NCI-H82 (cell line): ENCODE measurements at regions not wholly inside any gene's neighbourhood (a gene's known extent, or its start where the extent isn't known, plus 50 kb on each side); places are given as distances from the start of the nearest gene placed in this dataset.
"Not testable (repeated sequence)": the region's sequence is repeated elsewhere in the genome, so short reads cannot be mapped to it uniquely, and the experiment has no call there.

ENCODE experiments used
- DNase-seq: peaks from one replicate; lab custom pipeline; 2025; lab: John Stamatoyannopoulos, UW

DNA sequence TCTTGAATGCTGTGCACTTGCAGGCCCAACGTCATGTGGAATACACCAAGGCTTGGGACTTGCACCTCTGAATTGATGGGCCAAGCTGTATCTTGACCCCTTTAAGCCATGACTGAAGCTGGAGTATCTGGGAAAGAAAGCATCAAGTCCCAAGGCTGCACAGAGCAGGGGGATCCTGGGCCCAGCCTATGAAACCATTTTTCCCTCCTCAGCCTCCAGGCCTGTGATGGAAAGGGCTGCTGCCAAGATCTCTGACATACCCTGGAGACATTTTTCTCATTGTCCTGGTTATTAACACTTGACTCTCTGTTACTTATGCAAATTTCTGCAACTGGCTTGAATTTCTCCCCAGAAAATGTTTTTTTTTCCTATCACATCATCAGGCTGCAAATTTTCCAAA lies 174.0 kb upstream of the SNX2 start:
- DNase-seq: no peak

DNA sequence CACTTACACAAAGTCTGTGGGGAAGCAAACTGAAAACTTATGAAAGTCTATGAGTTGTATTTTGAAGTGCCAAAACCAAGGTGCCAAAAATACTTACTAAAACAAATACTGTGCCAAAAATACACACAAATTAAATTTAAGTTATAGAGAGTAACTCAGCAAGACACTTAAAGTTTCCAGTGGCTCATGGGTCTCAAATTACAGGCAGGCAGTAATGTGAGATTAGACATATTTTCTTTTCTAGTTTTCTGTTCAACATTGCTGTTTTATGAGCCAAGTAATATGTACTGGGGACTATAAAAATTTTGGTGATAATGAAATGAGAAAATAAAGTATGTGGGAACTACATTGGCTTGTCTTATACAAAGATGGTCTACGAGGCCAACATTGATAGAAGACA lies 172.2 kb upstream of the SNX2 start:
- no peak for DNase-seq

DNA sequence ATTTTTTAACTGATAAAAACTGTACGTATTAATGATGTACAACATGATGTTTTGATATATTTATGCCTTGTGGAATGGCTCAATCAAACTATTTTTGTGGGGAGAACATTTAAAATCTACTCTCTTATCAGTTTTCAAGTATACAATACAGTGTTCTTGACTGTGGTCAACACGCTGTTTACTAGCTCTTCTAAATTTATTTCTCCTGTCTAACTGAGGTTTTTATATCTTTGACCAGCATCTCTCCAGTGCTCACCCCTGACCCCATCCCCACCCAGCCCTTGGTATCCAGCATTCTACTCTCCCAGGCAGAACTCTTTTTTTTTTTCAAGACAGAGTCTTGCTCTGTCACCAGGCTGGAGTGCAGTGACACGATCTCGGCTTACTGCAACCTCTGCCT lies 169.6 kb upstream of the SNX2 start:
- DNase-seq: no peak

DNA sequence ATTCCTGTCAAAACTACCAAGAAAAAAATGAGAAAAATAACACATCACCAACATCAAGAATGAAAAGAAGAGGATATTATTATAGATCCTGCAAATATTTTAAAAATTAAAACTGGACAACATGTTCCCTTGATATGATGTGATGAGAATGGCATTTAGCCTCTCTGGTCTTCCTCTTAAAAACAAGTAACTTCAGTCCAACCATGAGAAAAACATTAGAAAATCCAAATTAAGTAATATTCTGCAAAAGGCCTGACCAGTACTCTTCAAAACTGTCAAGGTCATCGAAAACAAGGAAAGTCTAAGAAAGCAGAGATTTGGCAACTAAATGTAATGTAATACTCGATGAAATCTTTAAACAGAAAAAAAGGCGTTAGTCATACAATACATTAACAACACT lies 167.1 kb upstream of the SNX2 start:
- DNase-seq: no peak

DNA sequence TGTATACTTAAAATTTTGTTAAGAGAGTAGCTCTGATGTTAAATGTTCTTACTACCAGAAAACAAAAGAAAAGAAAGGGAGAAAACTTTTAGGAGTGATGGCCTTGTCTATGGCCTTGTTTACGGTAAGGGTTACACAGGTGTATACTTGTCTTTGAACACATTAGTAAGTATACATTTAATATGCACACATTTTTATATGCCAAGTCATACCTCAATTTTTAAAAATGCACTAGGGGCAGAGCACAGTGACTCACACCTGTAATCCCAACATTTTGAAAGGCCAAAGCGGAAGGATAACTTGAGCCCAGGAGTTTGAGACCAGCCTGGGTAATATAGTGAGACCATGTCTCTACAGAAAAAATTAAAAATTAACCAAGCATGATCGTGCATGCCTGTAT lies 166.7 kb upstream of the SNX2 start:
- no peak for DNase-seq

DNA sequence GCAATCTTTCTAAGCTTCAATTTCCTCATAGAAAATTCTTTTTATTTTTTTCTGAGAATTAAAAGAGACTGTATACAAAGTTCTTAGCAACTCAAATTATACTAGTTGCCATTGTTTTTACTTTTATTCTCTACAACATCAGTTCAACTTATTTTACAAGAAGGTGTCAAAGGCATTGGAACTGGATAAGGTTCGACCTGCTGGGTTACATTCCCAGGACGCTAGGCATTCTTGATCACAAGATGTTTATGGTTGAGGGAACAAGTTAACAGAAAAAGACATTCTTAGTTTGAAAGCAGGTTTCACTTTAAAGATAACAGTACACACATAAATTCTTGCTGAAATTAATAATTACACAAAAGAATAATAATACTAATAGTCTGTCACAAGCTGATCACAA lies 163.5 kb upstream of the SNX2 start:
- no peak for DNase-seq

DNA sequence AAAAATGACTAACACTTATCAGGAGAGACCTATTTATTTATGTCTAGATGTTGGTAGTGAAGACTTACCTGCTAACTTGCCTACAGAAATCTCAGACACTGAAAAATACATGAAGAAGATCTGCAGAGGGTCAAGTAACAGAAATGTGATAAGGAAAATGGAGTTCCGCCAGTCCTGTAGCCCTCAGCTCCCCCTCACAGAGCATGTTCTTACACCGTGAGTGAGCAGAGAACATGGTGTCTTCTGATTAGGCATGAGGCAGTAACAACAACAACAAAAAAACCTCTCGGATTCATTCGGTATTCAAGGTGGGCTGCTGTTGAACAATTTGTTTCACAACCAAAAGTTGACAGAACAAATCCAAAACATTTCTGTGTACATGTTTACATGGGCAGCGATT lies 162.0 kb upstream of the SNX2 start:
- DNase-seq: no peak

DNA sequence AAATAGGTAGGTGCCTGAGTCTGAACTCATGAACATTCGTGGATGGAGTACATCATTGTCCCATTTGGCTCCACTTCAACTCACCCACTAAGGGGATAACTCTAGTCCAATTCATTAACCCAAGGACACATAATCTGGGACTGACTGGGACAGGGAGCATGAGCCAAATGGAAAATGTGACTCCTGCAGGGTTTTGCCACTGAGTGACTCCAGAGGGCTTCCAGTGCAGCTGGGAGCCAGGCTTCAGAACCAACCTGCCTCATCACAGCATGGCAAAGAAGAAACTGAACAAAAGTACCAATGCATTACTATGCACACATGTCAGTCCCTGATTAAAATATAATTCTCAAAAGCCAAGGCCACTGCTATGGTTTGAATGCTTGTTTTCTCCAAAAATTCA lies 159.7 kb upstream of the SNX2 start:
- DNase-seq: no peak

DNA sequence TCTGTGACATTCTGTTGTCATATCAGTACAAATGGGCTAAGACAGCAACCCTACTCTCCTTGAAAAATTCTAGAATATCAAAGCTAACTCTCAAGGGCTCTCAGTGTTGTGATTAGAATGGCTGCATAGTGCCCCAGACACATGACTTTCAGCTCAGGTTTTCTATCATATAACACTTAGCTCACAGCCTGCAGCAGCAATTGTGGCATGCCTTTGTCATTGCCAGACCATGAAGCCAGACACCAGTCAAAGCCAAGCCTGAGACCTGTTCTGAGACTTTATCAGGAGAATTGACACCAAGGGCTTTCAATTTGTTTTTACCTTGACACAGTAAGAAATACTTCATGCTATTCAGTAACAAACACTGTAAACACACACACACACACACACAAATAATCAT lies 159.0 kb upstream of the SNX2 start:
- no peak for DNase-seq

DNA sequence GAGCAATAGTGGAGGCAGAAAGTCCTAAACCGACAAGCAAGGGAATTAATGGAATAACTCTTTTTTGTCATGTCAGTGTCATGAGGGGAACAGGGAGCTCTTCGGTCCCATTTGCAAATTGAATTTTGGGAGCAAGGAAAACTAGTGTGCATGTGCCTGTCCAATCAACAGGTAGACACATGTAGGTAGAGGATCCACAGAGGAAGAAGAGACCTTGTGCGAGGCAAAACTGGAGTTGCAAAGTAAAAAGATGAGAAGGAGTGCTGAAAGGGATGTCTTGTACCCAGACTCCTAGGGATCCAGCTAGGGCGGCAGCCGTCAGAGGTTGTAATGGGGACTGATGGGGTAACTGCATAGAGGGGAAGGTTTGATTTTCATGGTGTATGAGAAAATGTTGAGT lies 156.8 kb upstream of the SNX2 start:
- DNase-seq: not testable (repeated sequence)

DNA sequence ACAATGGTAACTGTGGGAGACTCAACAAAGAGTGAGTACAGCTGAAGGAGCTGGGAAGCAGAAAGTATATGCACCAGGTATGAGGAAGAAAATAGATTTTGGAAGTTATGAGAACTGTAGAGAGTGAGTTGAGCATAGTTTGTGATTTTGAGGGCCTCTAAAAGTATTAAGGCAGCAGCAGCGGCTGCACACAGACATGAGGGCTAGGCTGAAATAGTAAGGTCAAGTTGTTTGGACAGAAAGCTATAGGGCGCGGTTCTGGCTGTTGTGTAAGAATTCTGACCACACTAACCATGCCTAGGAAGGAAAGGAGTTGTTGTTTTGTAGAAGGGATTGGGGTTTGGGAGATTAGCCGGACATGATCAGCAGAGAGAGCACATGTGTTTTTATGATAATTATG lies 154.1 kb upstream of the SNX2 start:
- DNase-seq: not testable (repeated sequence)

DNA sequence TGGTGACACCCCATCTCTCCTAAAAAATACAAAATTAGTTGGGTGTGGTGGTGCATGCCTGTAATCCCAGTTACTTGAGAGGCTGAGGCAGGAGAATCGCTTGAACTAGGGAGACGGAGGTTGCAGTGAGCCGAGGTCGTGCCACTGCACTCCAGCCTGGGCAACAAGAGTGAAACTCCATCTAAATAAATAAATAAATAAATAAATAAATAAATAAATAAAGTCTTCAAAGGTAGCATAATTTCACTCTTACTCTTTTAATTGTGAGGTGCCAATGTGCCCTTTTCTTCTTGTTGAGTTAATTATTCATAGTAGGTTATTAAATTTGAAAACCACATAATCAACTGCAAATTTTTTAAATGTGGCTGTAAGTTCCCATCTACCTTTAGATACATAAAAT lies 146.2 kb upstream of the SNX2 start:
- DNase-seq: not testable (repeated sequence)

DNA sequence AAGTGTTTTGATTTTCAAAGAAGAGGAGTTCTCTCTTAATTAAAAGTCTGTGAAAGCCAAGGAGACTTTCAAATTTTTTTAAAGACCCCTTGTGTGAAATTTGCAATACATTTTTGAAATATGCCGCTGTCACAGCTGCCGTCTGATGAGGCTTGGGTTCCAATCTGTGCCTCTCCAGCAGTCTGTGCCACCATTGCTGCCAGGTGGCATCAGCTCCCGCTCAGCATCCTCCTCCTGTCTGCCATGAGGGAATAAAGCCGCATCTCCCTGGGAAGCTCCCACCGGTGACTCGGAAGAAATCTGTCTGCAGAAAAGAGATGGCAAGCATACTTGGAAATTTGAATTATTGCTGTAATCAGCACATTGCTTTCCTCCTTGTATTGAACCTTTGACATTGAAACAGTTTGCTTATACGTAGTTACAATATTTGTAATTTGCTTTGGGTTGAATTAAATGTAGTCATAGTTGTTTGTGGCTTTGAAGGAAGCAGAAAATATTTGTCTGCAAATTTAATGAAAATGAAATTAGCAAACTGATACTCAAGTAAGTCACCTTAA lies 145.7 kb upstream of the SNX2 start:
- no peak for DNase-seq

DNA sequence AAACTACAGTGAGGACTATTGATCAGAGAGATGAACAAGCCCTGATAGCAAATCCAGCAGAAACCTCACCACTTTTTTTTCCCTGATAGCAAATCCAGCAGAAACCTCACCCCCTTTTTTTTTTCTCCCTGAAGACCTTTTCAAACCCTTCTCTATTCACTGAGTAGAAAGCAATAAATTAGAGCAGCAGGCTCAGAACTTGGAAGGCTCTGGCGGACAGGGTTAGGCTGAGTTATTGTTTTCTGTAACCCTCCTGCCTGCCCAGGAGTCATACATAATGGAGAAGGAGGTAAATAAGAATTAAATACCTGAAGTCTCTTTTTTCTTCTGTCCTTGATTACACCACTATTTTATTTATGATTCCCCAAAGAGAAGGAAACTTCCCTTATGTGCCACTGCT lies 136.3 kb upstream of the SNX2 start:
- DNase-seq: no peak

DNA sequence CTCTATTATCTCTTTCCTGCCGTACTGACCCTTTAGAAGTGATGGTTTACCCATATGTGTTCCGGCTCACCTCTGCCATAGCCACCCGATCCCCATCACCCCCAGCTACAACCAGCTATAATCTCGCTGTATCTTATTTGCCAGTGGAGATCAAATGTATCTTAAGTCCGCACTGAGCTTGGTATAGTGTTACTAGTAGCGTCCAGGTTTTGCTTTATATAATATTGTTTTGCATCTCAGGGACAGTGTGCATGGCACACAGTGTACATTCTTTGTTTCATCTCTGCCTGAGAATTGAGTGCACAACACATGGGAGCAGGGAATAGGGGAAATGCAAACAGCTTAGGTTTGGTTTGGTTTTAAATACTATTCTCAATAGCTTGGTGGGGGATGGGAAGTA lies 135.8 kb upstream of the SNX2 start:
- DNase-seq: no peak

DNA sequence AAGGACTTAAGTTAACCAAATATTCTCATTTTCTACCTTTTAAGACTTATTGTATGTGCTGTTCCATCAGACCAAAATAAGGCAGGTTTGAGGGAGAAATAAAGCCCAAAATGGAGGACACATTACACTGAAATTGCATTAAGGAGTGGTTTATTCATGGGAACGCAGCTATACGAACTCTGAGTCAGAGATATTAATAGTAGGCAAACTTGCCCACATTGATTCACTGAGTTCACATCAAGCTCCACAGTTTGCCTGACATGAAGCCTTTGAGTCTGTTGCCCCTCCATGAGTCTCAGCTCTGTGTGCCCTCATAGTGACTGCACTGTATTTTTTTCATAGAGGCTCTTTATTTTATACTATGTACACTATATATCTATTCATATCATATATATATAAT lies 135.0 kb upstream of the SNX2 start:
- no peak for DNase-seq

DNA sequence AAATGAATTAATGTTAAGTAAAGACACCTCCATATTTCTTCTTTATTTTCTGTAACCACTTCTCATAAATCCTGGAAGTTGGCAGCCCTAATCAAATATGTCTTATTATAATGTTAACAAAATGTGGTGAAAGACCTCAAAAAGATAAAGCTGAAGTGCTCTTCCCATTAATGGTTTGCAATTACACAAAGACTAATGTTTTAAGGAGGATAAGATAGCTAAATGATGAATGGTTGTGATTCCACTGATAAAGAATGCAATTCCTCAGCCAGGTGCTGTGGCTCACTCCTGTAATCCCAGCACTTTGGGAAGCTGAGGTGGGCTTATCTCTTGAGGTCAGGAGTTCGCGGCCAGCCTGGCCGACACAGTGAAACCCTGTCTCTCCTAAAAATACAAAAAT lies 125.8 kb upstream of the SNX2 start:
- no peak for DNase-seq

DNA sequence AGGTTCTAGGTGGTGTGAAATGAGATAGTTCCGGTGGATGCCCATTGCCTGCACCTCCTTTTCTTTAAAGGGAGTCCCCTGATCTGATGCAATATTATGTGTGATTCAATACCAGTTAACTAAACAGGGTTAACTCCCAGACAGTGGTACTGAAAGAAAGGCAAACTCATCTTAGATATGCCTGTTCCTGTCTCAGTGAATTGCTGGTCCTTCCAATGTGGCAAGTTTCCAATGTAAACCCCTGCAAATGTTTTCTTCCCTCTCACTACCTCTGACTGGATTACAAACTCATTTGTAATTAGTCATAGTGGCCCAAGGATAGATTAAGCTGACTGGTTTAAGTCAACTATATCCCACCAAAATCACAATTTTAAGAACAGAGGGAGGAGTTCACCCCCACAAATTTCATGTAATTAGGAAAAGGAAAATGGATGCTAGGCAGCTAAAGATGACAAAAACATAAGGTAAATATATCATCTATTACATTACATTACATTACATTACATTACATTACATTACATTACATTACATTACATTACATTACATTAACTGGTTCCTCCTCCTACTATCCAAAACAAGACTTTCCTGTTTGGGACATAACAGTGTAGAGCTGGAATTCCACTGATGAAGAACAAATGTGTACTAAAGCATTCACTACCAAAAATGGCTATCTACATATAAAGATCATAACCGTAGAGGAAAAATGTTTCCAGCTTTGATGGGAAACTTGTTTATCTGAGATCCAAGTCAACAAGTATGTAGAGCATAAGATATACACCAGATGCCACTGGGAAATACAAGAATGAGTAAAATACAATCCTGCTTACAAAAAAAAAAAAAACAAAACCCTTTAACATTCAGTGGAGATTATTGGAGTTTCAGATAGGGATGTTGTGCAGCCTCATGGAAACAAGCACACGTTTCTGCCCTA lies 121.5 kb upstream of the SNX2 start:
- DNase-seq: no peak

DNA sequence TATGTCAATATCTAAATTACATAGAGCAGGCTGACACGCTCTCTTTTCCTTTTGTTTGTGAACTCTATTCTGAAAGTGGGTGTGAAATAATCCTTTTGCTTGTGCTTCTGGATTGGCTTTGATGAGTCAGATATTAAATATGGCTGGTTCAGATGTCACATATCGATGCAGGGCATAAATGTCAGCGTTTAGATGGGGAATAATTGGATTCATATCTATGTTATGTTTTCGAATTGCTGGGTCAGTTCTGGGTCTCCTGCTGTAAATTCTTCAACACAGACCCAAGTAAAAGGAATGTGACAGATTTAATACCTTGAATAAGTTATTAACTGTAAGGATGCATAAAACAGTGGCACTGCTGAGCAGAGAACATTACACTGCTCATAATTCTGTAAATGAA lies 118.7 kb upstream of the SNX2 start:
- no peak for DNase-seq

DNA sequence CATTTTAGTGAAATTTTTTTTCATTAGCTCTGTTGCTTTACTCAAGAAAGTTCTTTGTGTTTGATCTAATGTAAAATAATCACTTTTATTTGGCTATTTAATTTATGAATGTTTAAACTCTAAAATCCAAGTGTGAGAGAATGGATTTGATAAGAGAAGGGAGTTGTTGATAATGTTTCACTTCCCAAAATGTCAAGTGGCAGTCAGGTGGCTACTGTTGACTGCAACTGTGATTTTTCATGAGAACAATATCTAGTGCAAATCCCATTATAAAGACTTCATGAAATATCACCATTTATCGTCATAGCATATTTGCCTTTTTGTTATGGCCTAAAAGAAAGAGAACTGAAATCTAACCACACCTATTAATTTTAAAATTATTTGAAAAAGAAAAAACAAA lies 118.3 kb upstream of the SNX2 start:
- no peak for DNase-seq

DNA sequence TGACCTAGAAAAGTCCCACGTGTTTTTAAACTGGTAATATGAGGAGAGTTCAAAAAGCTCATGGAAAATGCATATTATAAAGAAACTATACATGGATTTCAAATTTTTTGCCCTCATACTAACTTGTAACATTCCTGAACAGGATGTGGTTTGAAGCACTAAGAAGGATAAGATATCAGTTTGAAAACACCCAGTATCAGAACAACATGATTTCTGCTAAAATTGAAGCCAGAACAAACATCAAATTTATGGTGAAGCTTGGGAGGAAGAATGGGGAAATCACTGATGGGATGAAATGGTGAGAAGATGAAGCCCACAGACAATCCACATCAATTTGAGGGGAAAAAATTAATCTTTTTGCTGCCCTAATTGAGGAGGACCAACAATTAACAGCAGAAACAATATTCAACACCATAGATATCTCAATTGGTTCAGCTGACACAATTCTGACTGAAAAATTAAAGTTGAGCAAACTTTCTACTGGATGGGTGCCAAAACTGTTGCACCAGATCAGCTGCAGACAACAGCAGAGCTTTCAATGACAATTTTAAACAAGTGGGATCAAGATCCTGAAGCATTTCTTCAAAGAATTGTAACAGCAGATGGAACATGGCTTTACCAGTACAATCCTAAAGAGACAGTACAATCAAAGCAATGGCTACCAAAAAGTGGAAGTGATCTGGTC lies 113.2 kb upstream of the SNX2 start:
- DNase-seq: no peak

DNA sequence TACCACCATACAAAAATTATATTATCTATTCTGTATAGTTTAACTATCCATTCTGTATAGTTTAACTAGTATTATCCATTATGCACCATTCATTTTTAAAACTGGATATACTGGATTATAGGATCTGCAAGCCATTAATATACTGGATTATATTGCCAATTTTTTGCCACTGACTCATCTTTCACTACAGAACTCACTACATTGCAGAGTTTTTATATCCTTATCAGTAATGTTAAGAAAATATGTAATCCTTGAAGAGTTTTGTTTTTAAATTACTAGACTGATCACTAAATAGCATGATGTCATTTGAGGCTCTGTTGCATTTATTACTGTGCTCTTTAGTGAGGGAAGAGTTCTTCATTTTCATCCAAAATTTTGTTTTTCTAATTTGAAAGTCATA lies 109.8 kb upstream of the SNX2 start:
- no peak for DNase-seq

DNA sequence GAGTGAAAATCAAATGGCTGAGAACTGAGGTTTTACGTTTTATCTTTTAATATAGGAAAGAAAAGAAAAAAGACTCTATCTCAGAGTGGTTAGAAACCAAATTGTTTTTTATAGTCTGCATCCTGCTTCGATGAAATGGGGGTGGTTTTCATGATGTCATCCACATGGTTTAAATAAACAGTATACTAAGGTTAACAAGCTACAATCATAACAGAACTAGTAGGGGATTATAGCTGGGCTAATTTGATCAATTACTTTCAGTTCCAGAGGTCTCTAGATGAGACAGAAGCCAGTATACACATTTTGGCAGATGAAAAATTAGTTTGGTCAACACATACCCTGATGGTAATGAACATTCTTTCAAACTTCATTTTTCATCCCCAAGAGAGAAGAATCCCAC lies 106.3 kb upstream of the SNX2 start:
- DNase-seq: no peak
